GM12878 (cell line): ENCODE measurements at regions not wholly inside any gene's neighbourhood (a gene's known extent, or its start where the extent isn't known, plus 50 kb on each side); places are given as distances from the start of the nearest gene placed in this dataset.

Experiments used
- ATAC-seq: fragments of 200-7000 bp; cut with Tn5 transposase; 3 replicates; pipeline ENCODE4 v1.9.1; 2020; ENCODE audit warnings: mild to moderate bottlenecking, moderate library complexity
- BruUV-seq: library from RNA; stranded (reverse); fragments of 400-500 nt; replicated peaks from 2 replicates; lab custom pipeline; 2021; lab: Mats Ljungman, UMichigan
- CTCF ChIA-PET: fragments of 300-600 bp; sonication (Branson Sonifier 250); formaldehyde crosslinking; extraction: SDS; loops from one replicate; lab custom pipeline; 2021; ENCODE audit warnings: inconsistent platforms; lab: Yijun Ruan, JAX
- POLR2A ChIA-PET: fragments of 350-600 bp; formaldehyde crosslinking; extraction: SDS; loops from one replicate; lab custom pipeline; 2021; ENCODE audit warnings: inconsistent platforms; lab: Charles Lee
- RAD21 ChIA-PET: fragments of 300-600 bp; sonication (Branson Sonifier 250); formaldehyde crosslinking; loops from one replicate; lab custom pipeline; 2023; ENCODE audit warnings: antibody characterized with exemption; ENCODE audit not compliant: unreplicated experiment; lab: Charles Lee
- SMC1A ChIA-PET: fragments of 300-600 bp; sonication (Branson Sonifier 250); formaldehyde crosslinking; loops from one replicate; lab custom pipeline; 2023; ENCODE audit not compliant: unreplicated experiment, uncharacterized antibody; lab: Charles Lee
- DNase-seq: peaks from one replicate; pipeline ENCODE4 v3.0.0-alpha.2; 2011; ENCODE audit warnings: low read depth, low spot score
- FAIRE-seq: peaks from 3 replicates; lab custom pipeline; 2011; peaks lifted over from hg19 to GRCh38; lab: Jason Lieb, UNC
- H2AFZ ChIP-seq: 2 replicates; pipeline ENCODE4 v1.6.0; 2011; ENCODE audit warnings: low read depth, low read length, control low read depth; ENCODE audit not compliant: control insufficient read depth
- H3K27ac ChIP-seq: 2 replicates; pipeline ENCODE4 v1.5.1; 2011; ENCODE audit warnings: control low read depth; ENCODE audit not compliant: control insufficient read depth, insufficient read depth
- H3K27me3 ChIP-seq, 2 experiments: replicated peaks in 1 of 2; 2 replicates each; pipeline versions ENCODE4 v1.6.0 to v1.6.1; 2011; ENCODE audit warnings: low read length in 1 of 2; ENCODE audit not compliant: control insufficient read depth in 2 of 2, insufficient read depth in 2 of 2
- H3K36me3 ChIP-seq, 2 experiments: 2 replicates each; pipeline ENCODE4 v1.5.1; 2011; ENCODE audit warnings: low read length in 1 of 2; ENCODE audit not compliant: control insufficient read depth in 2 of 2, insufficient read depth in 2 of 2
- H3K4me1 ChIP-seq: 2 replicates; pipeline ENCODE4 v1.6.1; 2011; ENCODE audit warnings: mild to moderate bottlenecking, low read length, moderate library complexity, mixed read lengths; ENCODE audit not compliant: control insufficient read depth, insufficient read depth
- H3K4me2 ChIP-seq: 2 replicates; pipeline ENCODE4 v1.6.0; 2011; ENCODE audit warnings: control low read depth; ENCODE audit not compliant: control insufficient read depth, insufficient read depth
- H3K4me3 ChIP-seq: fragments of 200-600 bp; sonication (generic); 2 replicates; pipeline ENCODE4 v1.5.1; 2016
- H3K79me2 ChIP-seq: 2 replicates; pipeline ENCODE4 v1.6.0; 2011; ENCODE audit warnings: low read length; ENCODE audit not compliant: control insufficient read depth, insufficient read depth
- H3K9ac ChIP-seq: 2 replicates; pipeline ENCODE4 v1.8.0; 2011; ENCODE audit warnings: low read length, control low read depth, mixed read lengths; ENCODE audit not compliant: control insufficient read depth, insufficient read depth
- H3K9me3 ChIP-seq: replicated peaks from 3 replicates; pipeline ENCODE4 v1.5.1; 2011; ENCODE audit warnings: mild to moderate bottlenecking, low read length; ENCODE audit not compliant: control insufficient read depth, insufficient read depth
- H4K20me1 ChIP-seq: 2 replicates; pipeline ENCODE4 v1.6.0; 2011; ENCODE audit not compliant: control insufficient read depth, insufficient read depth
- CBX3 ChIP-seq: fragments of 200-600 bp; sonication (generic); IDR thresholded peaks from 2 replicates; pipeline ENCODE4 v1.6.1; 2016; ENCODE audit warnings: low read depth, borderline replicate concordance
- CREM ChIP-seq: IDR thresholded peaks from 2 replicates; pipeline ENCODE4 v1.6.1; 2014; ENCODE audit warnings: antibody characterized with exemption, low read depth
- DPF2 ChIP-seq: fragments of 450-650 bp; IDR thresholded peaks from 2 replicates; pipeline ENCODE4 v1.6.1; 2017; ENCODE audit warnings: mild to moderate bottlenecking
- ELK1 ChIP-seq: IDR thresholded peaks from 2 replicates; pipeline ENCODE4 v1.6.1; 2012; ENCODE audit warnings: low read depth, low read length, improper control_type of control experiment
- JUND ChIP-seq: IDR thresholded peaks from 2 replicates; pipeline ENCODE4 v1.6.1; 2012; ENCODE audit warnings: low read depth, mild to moderate bottlenecking, low read length, improper control_type of control experiment, moderate library complexity
- MEF2B ChIP-seq: fragments of 450-650 bp; IDR thresholded peaks from 2 replicates; pipeline ENCODE4 v1.6.1; 2018; ENCODE audit warnings: mild to moderate bottlenecking, moderate library complexity; ENCODE audit not compliant: partially characterized antibody, poor library complexity, severe bottlenecking
- MXI1 ChIP-seq: fragments of 150-350 bp; IDR thresholded peaks from 2 replicates; pipeline ENCODE4 v1.6.1; 2011; ENCODE audit warnings: low read depth, mild to moderate bottlenecking, inconsistent platforms, low read length, improper control_type of control experiment
- RAD21 ChIP-seq: IDR thresholded peaks from 2 replicates; pipeline ENCODE4 v1.6.1; 2011; ENCODE audit warnings: mild to moderate bottlenecking, low read depth, low read length, moderate library complexity; ENCODE audit not compliant: insufficient read depth
- SIX5 ChIP-seq: IDR thresholded peaks from 2 replicates; pipeline ENCODE4 v1.6.1; 2011; ENCODE audit warnings: mild to moderate bottlenecking, low read depth, low read length, moderate library complexity; ENCODE audit not compliant: severe bottlenecking
- SREBF2 ChIP-seq: IDR thresholded peaks from 2 replicates; pipeline ENCODE4 v1.6.1; 2012; ENCODE audit warnings: mild to moderate bottlenecking, low read length
- SUZ12 ChIP-seq: fragments of 200-600 bp; sonication (generic); IDR thresholded peaks from one replicate; pipeline ENCODE4 v1.6.1; 2018; ENCODE audit warnings: antibody characterized with exemption, mild to moderate bottlenecking; ENCODE audit not compliant: unreplicated experiment
- TCF12 ChIP-seq: IDR thresholded peaks from 2 replicates; pipeline ENCODE4 v1.6.1; 2011; ENCODE audit warnings: low read depth, mild to moderate bottlenecking, low read length
- ZNF207 ChIP-seq: fragments of 450-650 bp; IDR thresholded peaks from 2 replicates; pipeline ENCODE4 v1.6.1; 2014; ENCODE audit warnings: antibody characterized with exemption, mild to moderate bottlenecking, borderline replicate concordance
- WGBS: methylation state at CpG from one replicate; pipeline ENCODE4 v1.1.6; 2016; ENCODE audit warnings: low lambda C conversion rate; ENCODE audit not compliant: insufficient replicate concordance, insufficient coverage; ENCODE audit errors: missing lambda C conversion rate; 5-methylcytosine and 5-hydroxymethylcytosine counted together
- in situ Hi-C: fragments of 300-500 bp; cut with MboI; formaldehyde crosslinking; loops from 9 replicates; pipeline ENCODE4 v1.14.3; 2018; ENCODE audit warnings: mixed read lengths
- intact Hi-C: fragments of 100-400 bp; cut with micrococcal nuclease; formaldehyde crosslinking; loops from one replicate; pipeline ENCODE4 v1.14.2; 2022; ENCODE audit not compliant: unreplicated experiment
- TF ChIP-seq, protein P1 (sequence below): IDR thresholded peaks from 2 replicates; pipeline ENCODE4 v1.6.1; 2011; ENCODE audit warnings: mild to moderate bottlenecking, low read depth, low read length, moderate library complexity; ENCODE audit not compliant: insufficient replicate concordance
- TF ChIP-seq, protein P2 (sequence below): fragments of 450-650 bp; IDR thresholded peaks from 2 replicates; pipeline ENCODE4 v1.6.1; 2017; ENCODE audit warnings: mild to moderate bottlenecking
- TF ChIP-seq, protein P3 (sequence below): IDR thresholded peaks from 2 replicates; pipeline ENCODE4 v1.6.1; 2012; ENCODE audit warnings: low read length, inconsistent platforms

- TF ChIP-seq CBX3 (no peak), TCF12 (no peak), ZNF207 (no peak)
- TF ChIP-seq, protein P1, sequence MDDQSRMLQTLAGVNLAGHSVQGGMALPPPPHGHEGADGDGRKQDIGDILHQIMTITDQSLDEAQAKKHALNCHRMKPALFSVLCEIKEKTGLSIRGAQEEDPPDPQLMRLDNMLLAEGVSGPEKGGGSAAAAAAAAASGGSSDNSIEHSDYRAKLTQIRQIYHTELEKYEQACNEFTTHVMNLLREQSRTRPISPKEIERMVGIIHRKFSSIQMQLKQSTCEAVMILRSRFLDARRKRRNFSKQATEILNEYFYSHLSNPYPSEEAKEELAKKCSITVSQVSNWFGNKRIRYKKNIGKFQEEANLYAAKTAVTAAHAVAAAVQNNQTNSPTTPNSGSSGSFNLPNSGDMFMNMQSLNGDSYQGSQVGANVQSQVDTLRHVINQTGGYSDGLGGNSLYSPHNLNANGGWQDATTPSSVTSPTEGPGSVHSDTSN = no peak
- TF ChIP-seq, protein P2, sequence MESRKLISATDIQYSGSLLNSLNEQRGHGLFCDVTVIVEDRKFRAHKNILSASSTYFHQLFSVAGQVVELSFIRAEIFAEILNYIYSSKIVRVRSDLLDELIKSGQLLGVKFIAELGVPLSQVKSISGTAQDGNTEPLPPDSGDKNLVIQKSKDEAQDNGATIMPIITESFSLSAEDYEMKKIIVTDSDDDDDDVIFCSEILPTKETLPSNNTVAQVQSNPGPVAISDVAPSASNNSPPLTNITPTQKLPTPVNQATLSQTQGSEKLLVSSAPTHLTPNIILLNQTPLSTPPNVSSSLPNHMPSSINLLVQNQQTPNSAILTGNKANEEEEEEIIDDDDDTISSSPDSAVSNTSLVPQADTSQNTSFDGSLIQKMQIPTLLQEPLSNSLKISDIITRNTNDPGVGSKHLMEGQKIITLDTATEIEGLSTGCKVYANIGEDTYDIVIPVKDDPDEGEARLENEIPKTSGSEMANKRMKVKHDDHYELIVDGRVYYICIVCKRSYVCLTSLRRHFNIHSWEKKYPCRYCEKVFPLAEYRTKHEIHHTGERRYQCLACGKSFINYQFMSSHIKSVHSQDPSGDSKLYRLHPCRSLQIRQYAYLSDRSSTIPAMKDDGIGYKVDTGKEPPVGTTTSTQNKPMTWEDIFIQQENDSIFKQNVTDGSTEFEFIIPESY = no peak
These were observed 193.9 kb downstream of the RBM26 start (continued) for GRCh38 chr13:79212064-79212619.

GRCh38 chr13:79211377-79211776, 194.7 kb downstream of the RBM26 start:
- no peak for FAIRE-seq
- H2AFZ ChIP-seq = no peak overlapping the region
- RAD21 ChIA-PET = no interaction called here
- TF ChIP-seq SREBF2 (no peak), CREM (no peak), DPF2 (no peak), MEF2B (no peak), RAD21 (no peak), JUND (no peak), SIX5 (no peak), SUZ12 (no peak), ELK1 (no peak), MXI1 (no peak)
- TF ChIP-seq, protein P3, sequence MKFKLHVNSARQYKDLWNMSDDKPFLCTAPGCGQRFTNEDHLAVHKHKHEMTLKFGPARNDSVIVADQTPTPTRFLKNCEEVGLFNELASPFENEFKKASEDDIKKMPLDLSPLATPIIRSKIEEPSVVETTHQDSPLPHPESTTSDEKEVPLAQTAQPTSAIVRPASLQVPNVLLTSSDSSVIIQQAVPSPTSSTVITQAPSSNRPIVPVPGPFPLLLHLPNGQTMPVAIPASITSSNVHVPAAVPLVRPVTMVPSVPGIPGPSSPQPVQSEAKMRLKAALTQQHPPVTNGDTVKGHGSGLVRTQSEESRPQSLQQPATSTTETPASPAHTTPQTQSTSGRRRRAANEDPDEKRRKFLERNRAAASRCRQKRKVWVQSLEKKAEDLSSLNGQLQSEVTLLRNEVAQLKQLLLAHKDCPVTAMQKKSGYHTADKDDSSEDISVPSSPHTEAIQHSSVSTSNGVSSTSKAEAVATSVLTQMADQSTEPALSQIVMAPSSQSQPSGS = no peak

More at GRCh38 chr13:79211377-79211776, 194.7 kb downstream of the RBM26 start:
- Histone ChIP-seq H3K36me3 (no peaks in the 10 kb centered on the region), H3K9ac (no peak overlapping the region), H3K4me3 (no peak overlapping the region), H3K79me2 (no peaks in the 10 kb centered on the region), H3K27me3 (no peaks in the 10 kb centered on the region), H4K20me1 (no peaks in the 10 kb centered on the region), H3K4me2 (no peak overlapping the region), H3K9me3 (no peaks in the 10 kb centered on the region), H3K4me1 (no peaks in the 10 kb centered on the region), H3K27ac (no peak overlapping the region)
- no peak for DNase-seq
- SMC1A ChIA-PET = interaction anchor here (1.1 to 1.8 kb wide), 2 partner anchors 9 to 11 kb away, joined by 3 to 6 read pairs; no protein-coding TSS in a partner anchor
- POLR2A ChIA-PET = interaction anchor here (0.6 kb wide), 1 partner anchor 1742 kb away, joined by 5 read pairs; no protein-coding TSS in a partner anchor
- 88% methylated on average over 1 of the region's 1 CpG for WGBS
- CTCF ChIA-PET = interaction anchor here (0.7 kb wide), 1 partner anchor 31 kb away, joined by 3 read pairs; no protein-coding TSS in a partner anchor
- ATAC-seq = no peak
- BruUV-seq = no TSS peak
- in situ Hi-C loops = no loop called here
- intact Hi-C loops = no loop called here
